AG09309 (cell line): ENCODE measurements at regions not wholly inside any gene's neighbourhood (a gene's known extent, or its start where the extent isn't known, plus 50 kb on each side); places are given as distances from the start of the nearest gene placed in this dataset.
"Not testable (repeated sequence)": the region's sequence is repeated elsewhere in the genome, so short reads cannot be mapped to it uniquely, and the experiment has no call there.

ENCODE experiments used
- DNase-seq: peaks from one replicate; pipeline ENCODE4 v3.0.0-alpha.2; 2010; ENCODE audit warnings: low read depth
- H3K4me3 ChIP-seq: 2 replicates; pipeline ENCODE4 v1.5.1; 2011; ENCODE audit warnings: mild to moderate bottlenecking, low read depth, low read length, moderate library complexity; ENCODE audit not compliant: control insufficient read depth
- TF ChIP-seq, protein P1 (sequence below): IDR thresholded peaks from 2 replicates; pipeline ENCODE4 v1.5.1; 2011; ENCODE audit warnings: mild to moderate bottlenecking, low read depth, low read length, inconsistent platforms; ENCODE audit not compliant: insufficient read depth, control insufficient read depth; ENCODE audit errors: missing control alignments

DNA sequence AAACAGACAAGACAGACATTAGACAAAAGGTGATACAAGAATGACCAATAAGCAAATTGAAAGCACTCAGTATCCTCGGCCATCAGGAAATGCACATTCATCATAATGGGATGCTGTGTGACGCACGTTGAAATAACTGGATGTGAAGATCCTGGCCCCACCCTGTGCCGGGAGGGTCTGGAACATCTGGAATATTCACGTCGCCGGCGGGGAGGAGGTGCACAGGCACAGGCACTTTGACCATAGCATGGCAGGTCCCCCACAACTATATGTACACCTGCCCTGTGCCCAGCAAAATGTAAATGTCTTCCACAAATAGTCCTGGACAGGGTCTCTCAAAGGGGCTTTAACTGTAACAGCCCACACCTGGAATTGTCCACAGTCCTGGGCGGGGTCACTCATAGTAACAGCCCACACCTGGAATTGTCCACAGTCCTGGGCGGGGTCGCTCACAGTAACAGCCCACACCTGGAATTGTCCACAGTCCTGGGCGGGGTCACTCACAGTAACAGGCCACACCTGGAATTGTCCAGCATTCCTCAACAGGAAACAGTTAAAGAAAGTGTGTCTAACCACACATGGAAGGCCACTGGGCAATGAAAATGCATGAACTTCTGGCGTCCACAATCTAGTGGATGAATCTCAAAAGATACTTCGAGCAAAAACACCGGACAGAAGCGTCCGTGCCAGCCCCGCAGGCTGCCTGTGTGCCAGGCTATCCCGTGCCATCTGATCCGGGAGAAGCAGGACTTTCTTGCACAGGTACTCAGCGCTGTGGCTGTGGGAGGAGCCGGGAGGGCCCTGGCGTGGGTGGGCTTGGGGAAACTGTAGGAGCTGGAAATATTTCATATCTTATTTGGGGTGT is 113.4 kb downstream of the RTP5 start:
- no peak overlapping the region for H3K4me3 ChIP-seq
- TF ChIP-seq, protein P1, sequence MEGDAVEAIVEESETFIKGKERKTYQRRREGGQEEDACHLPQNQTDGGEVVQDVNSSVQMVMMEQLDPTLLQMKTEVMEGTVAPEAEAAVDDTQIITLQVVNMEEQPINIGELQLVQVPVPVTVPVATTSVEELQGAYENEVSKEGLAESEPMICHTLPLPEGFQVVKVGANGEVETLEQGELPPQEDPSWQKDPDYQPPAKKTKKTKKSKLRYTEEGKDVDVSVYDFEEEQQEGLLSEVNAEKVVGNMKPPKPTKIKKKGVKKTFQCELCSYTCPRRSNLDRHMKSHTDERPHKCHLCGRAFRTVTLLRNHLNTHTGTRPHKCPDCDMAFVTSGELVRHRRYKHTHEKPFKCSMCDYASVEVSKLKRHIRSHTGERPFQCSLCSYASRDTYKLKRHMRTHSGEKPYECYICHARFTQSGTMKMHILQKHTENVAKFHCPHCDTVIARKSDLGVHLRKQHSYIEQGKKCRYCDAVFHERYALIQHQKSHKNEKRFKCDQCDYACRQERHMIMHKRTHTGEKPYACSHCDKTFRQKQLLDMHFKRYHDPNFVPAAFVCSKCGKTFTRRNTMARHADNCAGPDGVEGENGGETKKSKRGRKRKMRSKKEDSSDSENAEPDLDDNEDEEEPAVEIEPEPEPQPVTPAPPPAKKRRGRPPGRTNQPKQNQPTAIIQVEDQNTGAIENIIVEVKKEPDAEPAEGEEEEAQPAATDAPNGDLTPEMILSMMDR: no peak
- DNase-seq: no peak

- no peak overlapping the region for H3K4me3 ChIP-seq
- TF ChIP-seq, protein P1: no peak
- no peak for DNase-seq
These were observed 114.2 kb downstream of the RTP5 start for GRCh38 chr2:241983571-241984270.

DNA sequence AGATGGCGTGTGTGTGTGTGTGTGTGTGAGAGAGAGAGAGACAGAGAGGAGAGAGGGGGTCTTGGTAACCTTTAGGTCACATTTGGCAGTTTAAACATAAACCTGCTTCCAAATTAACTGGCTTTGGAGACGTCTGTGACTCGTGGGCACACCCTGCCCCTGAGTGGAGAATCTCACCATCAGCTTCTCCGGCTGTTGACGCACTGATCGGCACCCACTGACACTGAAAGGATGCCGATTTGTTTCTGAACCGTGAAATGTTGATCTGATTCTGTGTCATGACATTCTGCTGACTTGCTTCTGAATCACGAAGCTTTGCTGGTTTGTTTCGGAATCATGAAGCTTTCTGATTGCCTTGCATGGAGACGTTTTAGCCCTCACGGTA is 114.7 kb downstream of the RTP5 start:
- DNase-seq: no peak
- TF ChIP-seq, protein P1: no peak

GRCh38 chr2:241984658-241985057 is 115.1 kb downstream of the RTP5 start:
- TF ChIP-seq, protein P1: no peak
- H3K4me3 ChIP-seq: no peak overlapping the region
- no peak for DNase-seq

More for the DNA sequence above, 114.7 kb downstream of the RTP5 start:
- no peak overlapping the region for H3K4me3 ChIP-seq

DNA sequence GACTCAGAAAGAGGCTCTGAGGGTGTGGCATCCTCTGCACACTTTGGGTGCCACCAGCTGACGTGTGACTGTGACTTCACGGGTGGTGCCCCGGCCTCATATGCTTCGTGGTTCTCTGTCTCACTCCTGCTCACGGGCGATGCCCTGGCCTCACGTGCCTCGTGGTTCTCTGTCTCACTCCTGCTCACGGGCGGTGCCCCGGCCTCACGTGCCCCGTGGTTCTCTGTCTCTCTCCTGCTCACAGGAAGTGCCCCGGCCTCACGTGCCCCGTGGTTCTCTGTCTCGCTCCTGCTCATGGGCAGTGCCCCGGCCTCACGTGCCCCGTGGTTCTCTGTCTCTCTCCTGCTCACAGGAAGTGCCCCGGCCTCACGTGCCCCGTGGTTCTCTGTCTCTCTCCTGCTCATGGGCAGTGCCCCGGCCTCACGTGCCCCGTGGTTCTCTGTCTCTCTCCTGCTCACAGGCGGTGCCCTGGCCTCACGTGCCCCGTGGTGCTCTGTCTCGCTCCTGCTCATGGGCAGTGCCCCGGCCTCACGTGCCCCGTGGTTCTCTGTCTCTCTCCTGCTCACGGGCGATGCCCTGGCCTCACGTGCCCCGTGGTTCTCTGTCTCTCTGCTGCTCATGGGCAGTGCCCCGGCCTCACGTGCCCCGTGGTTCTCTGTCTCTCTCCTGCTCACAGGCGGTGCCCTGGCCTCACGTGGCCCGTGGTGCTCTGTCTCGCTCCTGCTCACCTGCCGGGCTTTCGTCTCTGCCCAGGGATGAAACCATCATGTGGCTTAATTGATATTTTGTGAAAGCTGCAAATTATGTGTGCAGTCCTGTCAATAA is 115.8 kb downstream of the RTP5 start:
- H3K4me3 ChIP-seq, DNase-seq: not testable (repeated sequence)

DNA sequence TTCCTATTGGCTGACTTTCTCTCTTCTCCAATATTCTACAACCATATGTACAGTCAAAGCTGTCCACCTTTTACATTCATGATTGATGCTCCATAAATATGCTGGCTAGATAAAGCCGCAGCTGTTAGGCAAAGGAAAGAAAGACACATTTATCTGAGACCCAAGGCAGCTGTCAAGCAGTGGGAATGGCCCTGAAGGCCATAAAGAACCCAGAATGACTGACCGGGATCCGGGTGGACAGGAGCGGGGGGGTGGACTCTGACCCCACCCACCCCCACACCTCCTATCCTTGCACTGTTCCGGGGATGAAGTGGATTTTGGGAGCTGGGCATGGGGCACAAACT is 116.4 kb downstream of the RTP5 start:
- TF ChIP-seq, protein P1: no peak
- no peak for DNase-seq

More for the DNA sequence above, 116.4 kb downstream of the RTP5 start:
- no peak overlapping the region for H3K4me3 ChIP-seq
